IPS-20b (cell line): ENCODE measurements at regions not wholly inside any gene's neighbourhood (a gene's known extent, or its start where the extent isn't known, plus 50 kb on each side); places are given as distances from the start of the nearest gene placed in this dataset.

ENCODE experiments used
- H3K27ac ChIP-seq: one replicate; pipeline ENCODE4 v1.5.1; 2013; ENCODE audit warnings: low read length
- H3K27me3 ChIP-seq: 2 replicates; pipeline ENCODE4 v1.6.1; 2013; ENCODE audit warnings: mild to moderate bottlenecking, low read length, inconsistent platforms; ENCODE audit not compliant: insufficient read depth
- H3K36me3 ChIP-seq: 2 replicates; pipeline ENCODE4 v1.6.1; 2013; ENCODE audit warnings: low read depth, mild to moderate bottlenecking, inconsistent platforms, low read length, moderate library complexity; ENCODE audit not compliant: insufficient read depth
- H3K4me1 ChIP-seq: 2 replicates; pipeline ENCODE4 v1.6.1; 2013; ENCODE audit warnings: mild to moderate bottlenecking, control low read depth, inconsistent platforms, low read length, moderate library complexity; ENCODE audit not compliant: insufficient read depth
- H3K4me3 ChIP-seq: 2 replicates; pipeline ENCODE4 v1.5.1; 2013; ENCODE audit warnings: mild to moderate bottlenecking, low read length, inconsistent platforms
- H3K9ac ChIP-seq: 2 replicates; pipeline ENCODE4 v1.6.1; 2013; ENCODE audit warnings: low read depth, mild to moderate bottlenecking, inconsistent platforms, low read length, moderate library complexity
- H3K9me3 ChIP-seq: 2 replicates; pipeline ENCODE4 v1.6.1; 2013; ENCODE audit warnings: mild to moderate bottlenecking, low read depth, low read length, inconsistent platforms; ENCODE audit not compliant: insufficient read depth

- H3K4me1 ChIP-seq: no peaks in the 10 kb centered on the region
- H3K9ac ChIP-seq: no peak overlapping the region
- no peaks in the 10 kb centered on the region for H3K9me3 ChIP-seq
Observed at GRCh38 chr4:162457071-162457865, 293.5 kb upstream of the FSTL5 start.

GRCh38 chr4:162456106-162456505 is 292.3 kb upstream of the FSTL5 start:
- H3K4me1 ChIP-seq: no peaks in the 10 kb centered on the region

More at GRCh38 chr4:162457071-162457865, 293.5 kb upstream of the FSTL5 start:
- Histone ChIP-seq H3K27me3 (no peaks in the 10 kb centered on the region), H3K27ac (no peak overlapping the region), H3K36me3 (no peaks in the 10 kb centered on the region), H3K4me3 (no peak overlapping the region)

GRCh38 chr4:162450531-162451035 is 286.8 kb upstream of the FSTL5 start:
- Histone ChIP-seq H3K4me1 (no peaks in the 10 kb centered on the region), H3K36me3 (no peaks in the 10 kb centered on the region), H3K27ac (no peak overlapping the region), H3K27me3 (no peaks in the 10 kb centered on the region), H3K9ac (no peak overlapping the region), H3K4me3 (no peak overlapping the region), H3K9me3 (no peaks in the 10 kb centered on the region)

More at GRCh38 chr4:162456106-162456505, 292.3 kb upstream of the FSTL5 start:
- Histone ChIP-seq H3K27ac (no peak overlapping the region), H3K9me3 (no peaks in the 10 kb centered on the region), H3K36me3 (no peaks in the 10 kb centered on the region), H3K4me3 (no peak overlapping the region), H3K27me3 (no peaks in the 10 kb centered on the region), H3K9ac (no peak overlapping the region)

GRCh38 chr4:162443510-162443909 is 279.7 kb upstream of the FSTL5 start:
- H3K27me3 ChIP-seq: no peaks in the 10 kb centered on the region
- no peaks in the 10 kb centered on the region for H3K4me1 ChIP-seq
- no peaks in the 10 kb centered on the region for H3K9me3 ChIP-seq
- no peaks in the 10 kb centered on the region for H3K36me3 ChIP-seq
- no peak overlapping the region for H3K27ac ChIP-seq
- H3K4me3 ChIP-seq: no peak overlapping the region
- no peak overlapping the region for H3K9ac ChIP-seq

GRCh38 chr4:162442128-162442527 is 278.3 kb upstream of the FSTL5 start:
- Histone ChIP-seq H3K9me3 (no peaks in the 10 kb centered on the region), H3K27me3 (no peaks in the 10 kb centered on the region), H3K9ac (no peak overlapping the region), H3K4me3 (no peak overlapping the region), H3K4me1 (no peaks in the 10 kb centered on the region), H3K27ac (no peak overlapping the region), H3K36me3 (no peaks in the 10 kb centered on the region)

- H3K9ac ChIP-seq: no peak overlapping the region
- H3K27ac ChIP-seq: no peak overlapping the region
- no peaks in the 10 kb centered on the region for H3K9me3 ChIP-seq
- H3K36me3 ChIP-seq: no peaks in the 10 kb centered on the region
- no peak overlapping the region for H3K4me3 ChIP-seq
- no peaks in the 10 kb centered on the region for H3K4me1 ChIP-seq
- no peaks in the 10 kb centered on the region for H3K27me3 ChIP-seq
Observed at GRCh38 chr4:162422312-162422711, 258.5 kb upstream of the FSTL5 start.

- Histone ChIP-seq H3K36me3 (no peaks in the 10 kb centered on the region), H3K9me3 (no peaks in the 10 kb centered on the region), H3K9ac (no peak overlapping the region), H3K27ac (no peak overlapping the region), H3K27me3 (no peaks in the 10 kb centered on the region), H3K4me1 (no peaks in the 10 kb centered on the region), H3K4me3 (no peak overlapping the region)
Observed at GRCh38 chr4:162410854-162411253, 247.1 kb upstream of the FSTL5 start.

GRCh38 chr4:162409048-162409447 is 245.2 kb upstream of the FSTL5 start:
- Histone ChIP-seq H3K9me3 (no peaks in the 10 kb centered on the region), H3K27me3 (no peaks in the 10 kb centered on the region), H3K4me3 (no peak overlapping the region), H3K4me1 (no peaks in the 10 kb centered on the region), H3K36me3 (no peaks in the 10 kb centered on the region), H3K27ac (no peak overlapping the region), H3K9ac (no peak overlapping the region)

- Histone ChIP-seq H3K27ac (no peak overlapping the region), H3K4me3 (no peak overlapping the region), H3K9ac (no peak overlapping the region), H3K9me3 (no peaks in the 10 kb centered on the region), H3K4me1 (no peaks in the 10 kb centered on the region), H3K27me3 (no peaks in the 10 kb centered on the region), H3K36me3 (no peaks in the 10 kb centered on the region)
Observed at GRCh38 chr4:162408309-162408708, 244.5 kb upstream of the FSTL5 start.

GRCh38 chr4:162406637-162407365 is 243.0 kb upstream of the FSTL5 start:
- H3K9me3 ChIP-seq: no peaks in the 10 kb centered on the region
- no peak overlapping the region for H3K9ac ChIP-seq

GRCh38 chr4:162403932-162404331 is 240.1 kb upstream of the FSTL5 start:
- H3K36me3 ChIP-seq: no peaks in the 10 kb centered on the region

More at GRCh38 chr4:162406637-162407365, 243.0 kb upstream of the FSTL5 start:
- no peaks in the 10 kb centered on the region for H3K36me3 ChIP-seq
- H3K27ac ChIP-seq: no peak overlapping the region
- H3K4me1 ChIP-seq: no peaks in the 10 kb centered on the region
- H3K4me3 ChIP-seq: no peak overlapping the region
- H3K27me3 ChIP-seq: no peaks in the 10 kb centered on the region

GRCh38 chr4:162403419-162403818 is 239.6 kb upstream of the FSTL5 start:
- H3K4me1 ChIP-seq: no peaks in the 10 kb centered on the region
- H3K27me3 ChIP-seq: no peaks in the 10 kb centered on the region
- no peak overlapping the region for H3K9ac ChIP-seq
- H3K27ac ChIP-seq: no peak overlapping the region
- no peaks in the 10 kb centered on the region for H3K9me3 ChIP-seq
- no peak overlapping the region for H3K4me3 ChIP-seq
- no peaks in the 10 kb centered on the region for H3K36me3 ChIP-seq

More at GRCh38 chr4:162403932-162404331, 240.1 kb upstream of the FSTL5 start:
- Histone ChIP-seq H3K4me1 (no peaks in the 10 kb centered on the region), H3K4me3 (no peak overlapping the region), H3K27me3 (no peaks in the 10 kb centered on the region), H3K9ac (no peak overlapping the region), H3K27ac (no peak overlapping the region), H3K9me3 (no peaks in the 10 kb centered on the region)
